Neural cell (in vitro differentiated cells): ENCODE measurements at regions not wholly inside any gene's neighbourhood (a gene's known extent, or its start where the extent isn't known, plus 50 kb on each side); places are given as distances from the start of the nearest gene placed in this dataset.

ENCODE experiments used
- H2AFZ ChIP-seq: fragments of 200-600, 300-800 bp; sonication (generic), shearing (Covaris generic); 2 replicates; pipeline ENCODE4 v1.6.0; 2014; ENCODE audit warnings: low read depth, mild to moderate bottlenecking, antibody characterized with exemption, low read length, moderate library complexity
- H3F3A ChIP-seq: fragments of 200-600 bp; shearing (Covaris generic); 2 replicates; pipeline ENCODE4 v1.6.1; 2016; ENCODE audit warnings: mild to moderate bottlenecking, moderate library complexity, mixed read lengths, antibody characterized with exemption, low read length; ENCODE audit not compliant: insufficient read depth, poor library complexity, severe bottlenecking
- H3K27ac ChIP-seq: fragments of 200-600, 300-800 bp; sonication (generic), shearing (Covaris generic); 2 replicates; pipeline ENCODE4 v1.5.1; 2014; ENCODE audit warnings: mild to moderate bottlenecking, low read length, moderate library complexity
- H3K27me3 ChIP-seq: fragments of 300-800, 200-600 bp; sonication (generic), shearing (Covaris generic); 2 replicates; pipeline ENCODE4 v1.6.0; 2014; ENCODE audit warnings: mild to moderate bottlenecking, low read depth, low read length, moderate library complexity; ENCODE audit not compliant: insufficient read depth
- H3K36me3 ChIP-seq: fragments of 300-800, 200-600 bp; sonication (generic), shearing (Covaris generic); 2 replicates; pipeline ENCODE4 v1.5.1; 2014; ENCODE audit warnings: mild to moderate bottlenecking, antibody characterized with exemption, low read length, moderate library complexity; ENCODE audit not compliant: insufficient read depth
- H3K4me2 ChIP-seq: fragments of 300-800, 200-600 bp; sonication (generic), shearing (Covaris generic); 2 replicates; pipeline ENCODE4 v1.6.0; 2014; ENCODE audit warnings: mild to moderate bottlenecking, low read length
- H3K4me3 ChIP-seq: fragments of 300-800, 200-600 bp; sonication (generic), shearing (Covaris generic); 2 replicates; pipeline ENCODE4 v1.5.1; 2014; ENCODE audit warnings: mild to moderate bottlenecking, low read length, moderate library complexity
- H3K79me2 ChIP-seq: fragments of 200-600 bp; shearing (Covaris generic); replicated peaks from 2 replicates; pipeline ENCODE4 v1.6.0; 2014; ENCODE audit warnings: mild to moderate bottlenecking, low read length, moderate library complexity; ENCODE audit not compliant: insufficient read depth
- H3K9ac ChIP-seq: fragments of 300-800, 200-600 bp; sonication (generic), shearing (Covaris generic); 2 replicates; pipeline ENCODE4 v1.6.1; 2016; ENCODE audit warnings: mild to moderate bottlenecking, low read length, mixed read lengths
- H3K9me2 ChIP-seq: fragments of 200-600 bp; shearing (Covaris generic); 2 replicates; pipeline ENCODE4 v1.6.1; 2016; ENCODE audit warnings: mild to moderate bottlenecking, low read length, mixed read lengths; ENCODE audit not compliant: insufficient read depth
- H3K9me3 ChIP-seq: fragments of 200-600, 300-800 bp; sonication (generic), shearing (Covaris generic); 2 replicates; pipeline ENCODE4 v1.6.1; 2016; ENCODE audit warnings: mild to moderate bottlenecking, mixed run types, low read length, moderate library complexity, mixed read lengths
- H4K20me1 ChIP-seq: fragments of 200-600 bp; shearing (Covaris generic); 2 replicates; pipeline ENCODE4 v1.6.1; 2016; ENCODE audit warnings: mild to moderate bottlenecking, mixed run types; ENCODE audit not compliant: insufficient read depth
- EP300 ChIP-seq: fragments of 450-650 bp; conservative IDR thresholded peaks from 2 replicates; pipeline ENCODE4 v1.6.1; 2014; ENCODE audit warnings: antibody characterized with exemption, mild to moderate bottlenecking, moderate library complexity; ENCODE audit not compliant: poor library complexity, severe bottlenecking
- EZH2 ChIP-seq: fragments of 200-600, 300-800 bp; shearing (Covaris generic), sonication (generic); IDR thresholded peaks from 2 replicates; pipeline ENCODE4 v1.6.1; 2014; ENCODE audit warnings: antibody characterized with exemption, low read length, borderline replicate concordance, mild to moderate bottlenecking; ENCODE audit not compliant: insufficient read depth, poor library complexity, severe bottlenecking
- MXI1 ChIP-seq: fragments of 450-650 bp; conservative IDR thresholded peaks from 2 replicates; pipeline ENCODE4 v1.6.1; 2014; ENCODE audit warnings: antibody characterized with exemption, mild to moderate bottlenecking; ENCODE audit not compliant: poor library complexity, severe bottlenecking
- POLR2AphosphoS5 ChIP-seq: IDR thresholded peaks from 2 replicates; pipeline ENCODE4 v1.6.1; 2012
- RAD21 ChIP-seq: fragments of 450-650 bp; conservative IDR thresholded peaks from 2 replicates; pipeline ENCODE4 v1.6.1; 2014; ENCODE audit warnings: antibody characterized with exemption, mild to moderate bottlenecking, moderate library complexity
- SMC3 ChIP-seq: fragments of 450-650 bp; conservative IDR thresholded peaks from 2 replicates; pipeline ENCODE4 v1.6.1; 2014; ENCODE audit warnings: antibody characterized with exemption, mild to moderate bottlenecking, moderate library complexity; ENCODE audit not compliant: poor library complexity
- TAF1 ChIP-seq: IDR thresholded peaks from 2 replicates; pipeline ENCODE4 v1.6.1; 2012; ENCODE audit warnings: low read depth
- TF ChIP-seq, protein P1 (sequence below): IDR thresholded peaks from 2 replicates; pipeline ENCODE4 v1.6.1; 2012; ENCODE audit warnings: borderline replicate concordance
- TF ChIP-seq, protein P2 (sequence below): fragments of 450-650 bp; IDR thresholded peaks from 2 replicates; pipeline ENCODE4 v1.5.1; 2014; ENCODE audit warnings: antibody characterized with exemption, mild to moderate bottlenecking, moderate library complexity; ENCODE audit not compliant: poor library complexity, severe bottlenecking

DNA sequence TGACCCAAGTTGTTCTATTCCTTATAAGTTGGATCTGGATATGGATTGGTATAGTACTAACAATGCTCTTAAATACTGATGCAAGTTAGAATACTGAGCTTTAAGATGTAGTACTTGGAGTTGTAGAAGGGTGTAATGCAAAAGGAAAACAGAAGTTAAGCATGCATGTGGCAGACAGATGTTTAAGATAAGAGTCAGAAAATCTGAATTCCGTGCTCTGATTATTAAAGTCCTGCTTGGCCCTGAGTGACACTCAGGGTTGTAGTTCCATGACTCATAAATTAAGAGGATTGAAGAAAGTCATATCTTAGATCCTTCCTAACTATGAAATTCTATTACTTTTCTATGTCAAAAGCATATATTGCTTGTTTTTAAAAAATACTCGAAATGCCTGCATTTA, 250.6 kb downstream of the RPRM start:
- Histone ChIP-seq H3K36me3 (no peaks in the 10 kb centered on the region), H3K79me2 (no peaks in the 10 kb centered on the region), H3K9ac (no peak overlapping the region), H4K20me1 (no peaks in the 10 kb centered on the region), H3K9me2 (no peaks in the 10 kb centered on the region), H3K9me3 (no peaks in the 10 kb centered on the region), H3K27me3 (no peaks in the 10 kb centered on the region), H3K4me3 (no peak overlapping the region), H3K4me2 (no peak overlapping the region), H3K27ac (no peak overlapping the region), H3F3A (no peaks in the 10 kb centered on the region), H2AFZ (no peak overlapping the region)
- TF ChIP-seq TAF1, result no peak
- TF ChIP-seq EZH2, result no peak
- TF ChIP-seq, protein P1, sequence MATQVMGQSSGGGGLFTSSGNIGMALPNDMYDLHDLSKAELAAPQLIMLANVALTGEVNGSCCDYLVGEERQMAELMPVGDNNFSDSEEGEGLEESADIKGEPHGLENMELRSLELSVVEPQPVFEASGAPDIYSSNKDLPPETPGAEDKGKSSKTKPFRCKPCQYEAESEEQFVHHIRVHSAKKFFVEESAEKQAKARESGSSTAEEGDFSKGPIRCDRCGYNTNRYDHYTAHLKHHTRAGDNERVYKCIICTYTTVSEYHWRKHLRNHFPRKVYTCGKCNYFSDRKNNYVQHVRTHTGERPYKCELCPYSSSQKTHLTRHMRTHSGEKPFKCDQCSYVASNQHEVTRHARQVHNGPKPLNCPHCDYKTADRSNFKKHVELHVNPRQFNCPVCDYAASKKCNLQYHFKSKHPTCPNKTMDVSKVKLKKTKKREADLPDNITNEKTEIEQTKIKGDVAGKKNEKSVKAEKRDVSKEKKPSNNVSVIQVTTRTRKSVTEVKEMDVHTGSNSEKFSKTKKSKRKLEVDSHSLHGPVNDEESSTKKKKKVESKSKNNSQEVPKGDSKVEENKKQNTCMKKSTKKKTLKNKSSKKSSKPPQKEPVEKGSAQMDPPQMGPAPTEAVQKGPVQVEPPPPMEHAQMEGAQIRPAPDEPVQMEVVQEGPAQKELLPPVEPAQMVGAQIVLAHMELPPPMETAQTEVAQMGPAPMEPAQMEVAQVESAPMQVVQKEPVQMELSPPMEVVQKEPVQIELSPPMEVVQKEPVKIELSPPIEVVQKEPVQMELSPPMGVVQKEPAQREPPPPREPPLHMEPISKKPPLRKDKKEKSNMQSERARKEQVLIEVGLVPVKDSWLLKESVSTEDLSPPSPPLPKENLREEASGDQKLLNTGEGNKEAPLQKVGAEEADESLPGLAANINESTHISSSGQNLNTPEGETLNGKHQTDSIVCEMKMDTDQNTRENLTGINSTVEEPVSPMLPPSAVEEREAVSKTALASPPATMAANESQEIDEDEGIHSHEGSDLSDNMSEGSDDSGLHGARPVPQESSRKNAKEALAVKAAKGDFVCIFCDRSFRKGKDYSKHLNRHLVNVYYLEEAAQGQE, result no peak
- TF ChIP-seq RAD21, result no peak
- TF ChIP-seq, protein P2, sequence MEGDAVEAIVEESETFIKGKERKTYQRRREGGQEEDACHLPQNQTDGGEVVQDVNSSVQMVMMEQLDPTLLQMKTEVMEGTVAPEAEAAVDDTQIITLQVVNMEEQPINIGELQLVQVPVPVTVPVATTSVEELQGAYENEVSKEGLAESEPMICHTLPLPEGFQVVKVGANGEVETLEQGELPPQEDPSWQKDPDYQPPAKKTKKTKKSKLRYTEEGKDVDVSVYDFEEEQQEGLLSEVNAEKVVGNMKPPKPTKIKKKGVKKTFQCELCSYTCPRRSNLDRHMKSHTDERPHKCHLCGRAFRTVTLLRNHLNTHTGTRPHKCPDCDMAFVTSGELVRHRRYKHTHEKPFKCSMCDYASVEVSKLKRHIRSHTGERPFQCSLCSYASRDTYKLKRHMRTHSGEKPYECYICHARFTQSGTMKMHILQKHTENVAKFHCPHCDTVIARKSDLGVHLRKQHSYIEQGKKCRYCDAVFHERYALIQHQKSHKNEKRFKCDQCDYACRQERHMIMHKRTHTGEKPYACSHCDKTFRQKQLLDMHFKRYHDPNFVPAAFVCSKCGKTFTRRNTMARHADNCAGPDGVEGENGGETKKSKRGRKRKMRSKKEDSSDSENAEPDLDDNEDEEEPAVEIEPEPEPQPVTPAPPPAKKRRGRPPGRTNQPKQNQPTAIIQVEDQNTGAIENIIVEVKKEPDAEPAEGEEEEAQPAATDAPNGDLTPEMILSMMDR, result no peak
- TF ChIP-seq EP300, result no peak
- TF ChIP-seq SMC3, result no peak
- TF ChIP-seq MXI1, result no peak
- no peak for TF ChIP-seq POLR2AphosphoS5

DNA sequence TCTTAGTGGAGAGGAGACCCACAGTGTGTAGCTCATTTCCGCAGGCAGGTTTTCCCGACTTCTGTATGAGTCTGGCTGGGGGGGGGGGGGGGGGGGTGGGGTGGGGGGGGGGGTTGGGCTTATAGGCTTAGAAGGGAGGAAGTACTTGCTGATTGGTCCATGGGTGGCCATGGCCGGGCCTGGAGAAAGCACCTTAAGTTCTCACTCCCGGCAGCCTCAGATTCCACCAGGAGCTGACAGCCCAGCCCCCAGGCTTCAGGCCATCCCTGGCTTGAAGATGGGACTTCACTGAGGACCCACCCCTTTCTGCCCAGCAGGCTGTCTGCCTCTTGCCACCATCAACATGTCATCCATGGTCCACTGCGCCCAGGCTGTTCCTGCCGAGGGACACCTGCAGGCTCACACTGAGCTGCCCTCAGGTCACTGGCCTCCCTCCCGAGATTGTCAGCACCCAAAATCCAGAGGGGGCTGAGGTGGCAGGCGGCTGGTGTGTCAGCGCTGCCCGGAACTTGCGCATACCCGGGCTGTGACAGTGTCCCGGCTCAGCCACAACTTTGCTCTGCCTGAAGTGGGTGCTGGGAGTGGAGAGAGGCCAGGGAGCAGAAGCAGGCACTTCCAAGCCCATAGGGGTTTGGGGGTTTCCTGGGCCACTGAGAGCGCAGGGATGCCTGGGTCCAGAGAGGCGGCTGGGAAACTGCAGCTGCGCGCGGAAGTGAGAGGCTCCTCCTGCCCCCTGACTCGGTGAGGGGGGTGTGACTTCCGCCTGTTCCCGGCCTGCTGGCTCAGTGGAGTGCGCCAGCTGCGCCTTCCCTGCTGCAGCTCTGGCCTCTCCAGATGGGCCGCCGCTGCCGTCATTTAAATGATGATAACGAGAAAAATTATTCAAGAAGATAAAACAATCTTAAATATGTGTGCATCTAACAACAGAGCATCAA, 256.1 kb downstream of the RPRM start:
- H3K27me3 ChIP-seq, result no peaks in the 10 kb centered on the region
- H3K4me2 ChIP-seq, result no peak overlapping the region
- H3F3A ChIP-seq, result no peaks in the 10 kb centered on the region
- H3K36me3 ChIP-seq, result no peaks in the 10 kb centered on the region
- H3K4me3 ChIP-seq, result no peak overlapping the region
- no peak overlapping the region for H2AFZ ChIP-seq
- H4K20me1 ChIP-seq, result no peaks in the 10 kb centered on the region
- TF ChIP-seq EZH2, result no peak
- TF ChIP-seq, protein P2, result no peak
- TF ChIP-seq TAF1, result no peak
- no peak for TF ChIP-seq EP300
- TF ChIP-seq, protein P1, result no peak
- TF ChIP-seq POLR2AphosphoS5, result no peak
- no peak for TF ChIP-seq RAD21
- no peak for TF ChIP-seq SMC3
- no peak for TF ChIP-seq MXI1
- no peak overlapping the region for H3K9ac ChIP-seq
- no peaks in the 10 kb centered on the region for H3K9me2 ChIP-seq
- no peak overlapping the region for H3K27ac ChIP-seq
- H3K9me3 ChIP-seq, result no peaks in the 10 kb centered on the region
- H3K79me2 ChIP-seq, result no peaks in the 10 kb centered on the region
